K562 (cell line): ENCODE measurements at regions not wholly inside any gene's neighbourhood (a gene's known extent, or its start where the extent isn't known, plus 50 kb on each side); places are given as distances from the start of the nearest gene placed in this dataset.

ENCODE experiments used
- CTCF ChIP-seq, 3 experiments: IDR thresholded peaks in 2 of 3; conservative IDR thresholded peaks in 1 of 3; 2 replicates each; pipeline ENCODE4 v1.5.1; 2011 to 2012; ENCODE audit warnings: low read length in 3 of 3, mild to moderate bottlenecking in 3 of 3, control low read depth in 2 of 3, improper control_type of control experiment in 1 of 3, inconsistent platforms in 1 of 3, low read depth in 1 of 3, mixed read lengths in 1 of 3, moderate library complexity in 1 of 3; ENCODE audit not compliant: insufficient read depth in 2 of 3
- NFE2L1 ChIP-seq: fragments of 450-650 bp; IDR thresholded peaks from 2 replicates; pipeline ENCODE4 v1.6.1; 2016; ENCODE audit warnings: missing genetic modification characterization, low read depth, mild to moderate bottlenecking, missing compliant biosample characterization, moderate library complexity, borderline replicate concordance
- NR3C1 ChIP-seq: sonication (generic); formaldehyde crosslinking; IDR thresholded peaks from 2 replicates; pipeline ENCODE4 v1.8.1; 2022; ENCODE audit warnings: missing genetic modification reagents
- RCOR1 ChIP-seq, 2 experiments: IDR thresholded peaks; 2 replicates each; pipeline ENCODE4 v1.6.1; 2012; ENCODE audit warnings: low read depth in 2 of 2, low read length in 2 of 2, borderline replicate concordance in 1 of 2, improper control_type of control experiment in 1 of 2
- SIN3B ChIP-seq: fragments of 450-650 bp; IDR thresholded peaks from 2 replicates; pipeline ENCODE4 v1.6.1; 2017; ENCODE audit warnings: low read depth, mild to moderate bottlenecking, moderate library complexity
- SMC3 ChIP-seq: conservative IDR thresholded peaks from 2 replicates; pipeline ENCODE4 v1.6.1; 2011; ENCODE audit warnings: low read depth, low read length, improper control_type of control experiment; ENCODE audit not compliant: insufficient read depth

- TF ChIP-seq SIN3B (no peak), RCOR1 (IDR thresholded peaks at IDR 0.05; ENCODE audit: borderline replicate concordance in 1 of 2, low read depth in 2 of 2, low read length in 2 of 2) (no peak), SMC3 (no peak), NR3C1 (CRISPR knock-in tag) (no peak), CTCF (IDR thresholded peaks at IDR 0.05 in 2 of 3, conservative IDR thresholded peaks at IDR 0.05 in 1 of 3; ENCODE audit: insufficient read depth in 2 of 3, low read depth in 1 of 3, low read length in 3 of 3) (no peak), NFE2L1 (tag) (no peak)
These were observed 359.1 kb downstream of the KCNA4 start for GRCh38 chr11:29657709-29658108.
